Activated CD8-positive, alpha-beta T cell treated with anti-CD3 and anti-CD28 coated beads, Interleukin-2, amount 10 ng/mL, durations not matched to agents 7 days and 5 days (primary cell): ENCODE measurements at regions not wholly inside any gene's neighbourhood (a gene's known extent, or its start where the extent isn't known, plus 50 kb on each side); places are given as distances from the start of the nearest gene placed in this dataset.

ENCODE experiments used
- ATAC-seq: fragments of 150-1000 bp; cut with Tn5 transposase; one replicate; pipeline ENCODE4 v1.10.0; 2021; ENCODE audit warnings: moderate library complexity
- CTCF ChIA-PET: fragments of 350-600 bp; sonication (Branson Sonifier 250); formaldehyde crosslinking; loops from one replicate; lab custom pipeline; 2021; ENCODE audit warnings: antibody characterized with exemption; lab: Charles Lee
- POLR2A ChIA-PET: fragments of 350-600 bp; sonication (Branson Sonifier 250); formaldehyde crosslinking; loops from one replicate; lab custom pipeline; 2021; ENCODE audit warnings: antibody characterized with exemption; lab: Charles Lee
- DNase-seq: peaks from one replicate; pipeline ENCODE4 v3.0.0-alpha.2; 2020
- H3K27ac Mint-ChIP-seq: one replicate; pipeline ENCODE4 v1.8.0; 2021; ENCODE audit warnings: mild to moderate bottlenecking, mixed read lengths
- H3K27me3 Mint-ChIP-seq: one replicate; pipeline ENCODE4 v1.8.0; 2021; ENCODE audit warnings: low read depth, mixed read lengths
- H3K36me3 Mint-ChIP-seq: one replicate; pipeline ENCODE4 v1.8.0; 2021; ENCODE audit warnings: low read depth, mixed read lengths
- H3K4me1 Mint-ChIP-seq: one replicate; pipeline ENCODE4 v1.8.0; 2021; ENCODE audit warnings: low read depth, mixed read lengths
- H3K4me3 Mint-ChIP-seq: one replicate; pipeline ENCODE4 v1.8.0; 2021; ENCODE audit warnings: mild to moderate bottlenecking, mixed read lengths
- H3K9me3 Mint-ChIP-seq: one replicate; pipeline ENCODE4 v1.8.0; 2022; ENCODE audit warnings: mixed read lengths; ENCODE audit not compliant: insufficient read depth

- POLR2A ChIA-PET: no interaction called here
- DNase-seq: no peak
- H3K27ac Mint-ChIP-seq: no peak overlapping the region
- H3K36me3 Mint-ChIP-seq: no peaks in the 10 kb centered on the region
- no peaks in the 10 kb centered on the region for H3K9me3 Mint-ChIP-seq
- ATAC-seq: no peak
- H3K4me1 Mint-ChIP-seq: no peaks in the 10 kb centered on the region
- H3K27me3 Mint-ChIP-seq: no peaks in the 10 kb centered on the region
- CTCF ChIA-PET: no interaction called here
- H3K4me3 Mint-ChIP-seq: no peak overlapping the region
These were observed 58.3 kb upstream of the NEUROD6 start for GRCh38 chr7:31398815-31399214.

GRCh38 chr7:31407178-31407676 lies 66.7 kb upstream of the NEUROD6 start:
- Mint-ChIP-seq H3K27ac (no peak overlapping the region), H3K4me1 (no peaks in the 10 kb centered on the region), H3K27me3 (no peaks in the 10 kb centered on the region), H3K9me3 (no peaks in the 10 kb centered on the region), H3K36me3 (no peaks in the 10 kb centered on the region), H3K4me3 (no peak overlapping the region)
- CTCF ChIA-PET: no interaction called here
- ATAC-seq (no peak), DNase-seq (no peak)
- POLR2A ChIA-PET: no interaction called here

GRCh38 chr7:31408140-31408729 lies 67.7 kb upstream of the NEUROD6 start:
- no peaks in the 10 kb centered on the region for H3K4me1 Mint-ChIP-seq
- no peaks in the 10 kb centered on the region for H3K27me3 Mint-ChIP-seq
- no peaks in the 10 kb centered on the region for H3K36me3 Mint-ChIP-seq
- ATAC-seq: no peak
- H3K27ac Mint-ChIP-seq: no peak overlapping the region
- POLR2A ChIA-PET: no interaction called here
- no peak for DNase-seq
- CTCF ChIA-PET: no interaction called here
- H3K9me3 Mint-ChIP-seq: no peaks in the 10 kb centered on the region
- H3K4me3 Mint-ChIP-seq: no peak overlapping the region

GRCh38 chr7:31410265-31410664 lies 69.7 kb upstream of the NEUROD6 start:
- Mint-ChIP-seq H3K36me3 (no peaks in the 10 kb centered on the region), H3K27me3 (no peaks in the 10 kb centered on the region), H3K27ac (no peak overlapping the region), H3K4me1 (no peaks in the 10 kb centered on the region), H3K9me3 (no peaks in the 10 kb centered on the region), H3K4me3 (no peak overlapping the region)
- no peak for DNase-seq
- ATAC-seq: no peak
- ChIA-PET POLR2A (no interaction called here), CTCF (no interaction called here)

GRCh38 chr7:31411416-31411815 lies 70.9 kb upstream of the NEUROD6 start:
- Mint-ChIP-seq H3K4me3 (no peak overlapping the region), H3K27ac (no peak overlapping the region), H3K4me1 (no peaks in the 10 kb centered on the region), H3K9me3 (no peaks in the 10 kb centered on the region), H3K27me3 (no peaks in the 10 kb centered on the region), H3K36me3 (no peaks in the 10 kb centered on the region)
- ChIA-PET POLR2A (no interaction called here), CTCF (no interaction called here)
- DNase-seq (no peak), ATAC-seq (no peak)

DNA sequence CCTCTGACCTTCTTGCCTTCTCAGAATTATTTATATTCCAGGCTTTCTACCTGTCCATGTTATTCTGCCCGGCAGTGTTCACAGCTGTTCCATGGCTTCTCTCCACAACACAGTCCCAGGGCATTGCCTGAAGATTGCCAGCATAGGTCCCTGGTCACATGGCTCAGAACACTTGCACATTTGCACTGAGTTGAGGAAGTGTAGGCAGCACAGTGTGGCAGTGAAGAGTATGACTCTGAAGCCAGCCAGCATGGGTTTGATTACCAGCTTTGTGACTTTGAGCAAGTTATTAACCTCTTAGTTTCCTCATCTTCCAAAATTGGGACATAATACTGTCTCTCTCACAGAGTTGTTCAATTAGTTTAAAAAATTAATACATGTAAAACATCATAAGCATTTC lies 73.2 kb upstream of the NEUROD6 start:
- POLR2A ChIA-PET: no interaction called here
- Mint-ChIP-seq H3K4me3 (no peak overlapping the region), H3K9me3 (no peaks in the 10 kb centered on the region), H3K27me3 (no peaks in the 10 kb centered on the region), H3K36me3 (no peaks in the 10 kb centered on the region), H3K4me1 (no peaks in the 10 kb centered on the region), H3K27ac (no peak overlapping the region)
- no peak for ATAC-seq
- no peak for DNase-seq
- CTCF ChIA-PET: no interaction called here

DNA sequence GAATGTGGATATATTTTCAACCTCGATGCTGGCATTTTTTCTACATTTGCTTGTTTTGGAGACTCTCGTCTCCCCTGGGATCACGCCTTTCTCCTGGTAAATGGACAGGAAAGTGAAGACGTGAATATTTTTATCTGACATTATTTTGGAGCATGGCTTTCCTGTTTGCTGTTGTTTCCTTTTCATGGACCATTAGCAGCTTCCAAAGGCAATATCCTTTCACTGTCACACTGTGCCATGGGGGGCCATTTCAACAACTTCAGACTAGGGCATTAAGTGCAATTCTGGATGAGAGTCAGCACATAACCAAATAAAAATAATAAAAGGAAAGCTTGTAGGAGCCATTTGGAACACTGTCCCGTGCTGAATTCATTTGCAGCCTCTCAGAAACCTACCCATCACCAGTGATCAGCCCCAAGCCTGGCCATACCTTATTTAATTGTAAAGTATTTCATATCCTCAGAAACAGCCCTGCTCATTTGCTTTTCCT lies 75.9 kb upstream of the NEUROD6 start:
- no peaks in the 10 kb centered on the region for H3K4me1 Mint-ChIP-seq

GRCh38 chr7:31418928-31419327 lies 78.4 kb upstream of the NEUROD6 start:
- POLR2A ChIA-PET: no interaction called here
- Mint-ChIP-seq H3K9me3 (no peaks in the 10 kb centered on the region), H3K4me1 (no peaks in the 10 kb centered on the region), H3K27ac (no peak overlapping the region), H3K4me3 (no peak overlapping the region), H3K36me3 (no peaks in the 10 kb centered on the region), H3K27me3 (no peaks in the 10 kb centered on the region)
- ATAC-seq: no peak
- CTCF ChIA-PET: interaction anchor here (1.3 to 1.7 kb wide), 2 partner anchors 24 to 284 kb away, joined by 4 to 10 read pairs; no protein-coding TSS in a partner anchor
- DNase-seq: no peak

More for the DNA sequence above, 75.9 kb upstream of the NEUROD6 start:
- Mint-ChIP-seq H3K9me3 (no peaks in the 10 kb centered on the region), H3K36me3 (no peaks in the 10 kb centered on the region), H3K27me3 (no peaks in the 10 kb centered on the region), H3K27ac (no peak overlapping the region), H3K4me3 (no peak overlapping the region)
- ChIA-PET POLR2A (no interaction called here), CTCF (no interaction called here)
- no peak for ATAC-seq
- no peak for DNase-seq

- ATAC-seq: no peak
- DNase-seq: no peak
- Mint-ChIP-seq H3K27ac (no peak overlapping the region), H3K36me3 (no peaks in the 10 kb centered on the region), H3K4me1 (no peaks in the 10 kb centered on the region), H3K4me3 (no peak overlapping the region), H3K9me3 (no peaks in the 10 kb centered on the region), H3K27me3 (no peaks in the 10 kb centered on the region)
- POLR2A ChIA-PET: interaction anchor here (0.6 kb wide), 1 partner anchor 1426 kb away, joined by 3 read pairs; no protein-coding TSS in a partner anchor
- CTCF ChIA-PET: interaction anchor here (0.7 to 1.7 kb wide), 2 partner anchors 24 to 285 kb away, joined by 3 to 10 read pairs; no protein-coding TSS in a partner anchor
These were observed 79.1 kb upstream of the NEUROD6 start for GRCh38 chr7:31419505-31420055.

GRCh38 chr7:31420948-31421347 lies 80.4 kb upstream of the NEUROD6 start:
- Mint-ChIP-seq H3K36me3 (no peaks in the 10 kb centered on the region), H3K4me1 (no peaks in the 10 kb centered on the region), H3K27me3 (no peaks in the 10 kb centered on the region), H3K4me3 (no peak overlapping the region), H3K27ac (no peak overlapping the region), H3K9me3 (no peaks in the 10 kb centered on the region)
- ChIA-PET POLR2A (no interaction called here), CTCF (no interaction called here)
- ATAC-seq (no peak), DNase-seq (no peak)

DNA sequence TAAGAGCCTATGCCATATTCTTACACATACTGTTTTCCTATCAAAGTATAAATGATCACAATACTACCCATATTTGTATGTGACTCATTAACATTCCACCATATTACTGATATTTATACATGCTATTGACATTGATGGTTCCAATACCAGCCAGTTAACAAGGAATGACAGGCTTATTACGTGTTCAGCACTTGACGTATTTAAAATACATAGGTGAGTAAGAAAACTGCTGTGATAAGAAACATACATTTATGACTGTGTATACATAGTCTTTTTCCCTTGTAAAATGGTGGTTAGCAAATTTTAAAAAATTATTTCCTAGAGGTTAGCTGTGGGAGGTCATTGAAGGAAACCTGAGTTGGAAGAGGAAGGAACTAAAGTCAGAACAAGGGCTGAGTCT lies 81.1 kb upstream of the NEUROD6 start:
- ATAC-seq: no peak
- H3K4me3 Mint-ChIP-seq: no peak overlapping the region
- ChIA-PET POLR2A (no interaction called here), CTCF (no interaction called here)
- H3K36me3 Mint-ChIP-seq: no peaks in the 10 kb centered on the region
- H3K27ac Mint-ChIP-seq: no peak overlapping the region
- no peak for DNase-seq
- no peaks in the 10 kb centered on the region for H3K27me3 Mint-ChIP-seq
- no peaks in the 10 kb centered on the region for H3K9me3 Mint-ChIP-seq
- no peaks in the 10 kb centered on the region for H3K4me1 Mint-ChIP-seq

DNA sequence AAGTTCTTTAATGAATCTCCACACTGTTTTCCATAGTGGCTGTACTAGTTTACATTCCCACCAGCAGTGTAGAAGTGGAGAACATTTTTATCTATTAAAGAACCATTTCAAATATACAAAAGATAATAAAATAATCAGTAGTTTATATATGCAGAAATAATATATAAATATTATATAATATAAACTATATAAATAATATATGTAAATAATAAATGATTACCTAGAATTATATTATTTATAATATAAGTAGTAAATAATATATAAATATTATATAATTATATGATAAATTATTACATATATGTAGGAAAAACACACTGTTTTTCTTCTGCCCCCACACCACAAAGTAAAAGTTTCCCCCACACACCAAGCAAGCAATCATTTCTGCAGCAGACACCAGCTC lies 83.5 kb upstream of the NEUROD6 start:
- Mint-ChIP-seq H3K4me3 (no peak overlapping the region), H3K36me3 (no peaks in the 10 kb centered on the region), H3K9me3 (no peaks in the 10 kb centered on the region), H3K27ac (no peak overlapping the region), H3K27me3 (no peaks in the 10 kb centered on the region), H3K4me1 (no peaks in the 10 kb centered on the region)
- ATAC-seq: no peak
- CTCF ChIA-PET: no interaction called here
- DNase-seq: no peak
- POLR2A ChIA-PET: no interaction called here
